Osteoblast (primary cell): ENCODE measurements at regions not wholly inside any gene's neighbourhood (a gene's known extent, or its start where the extent isn't known, plus 50 kb on each side); places are given as distances from the start of the nearest gene placed in this dataset.
"Not testable (repeated sequence)": the region's sequence is repeated elsewhere in the genome, so short reads cannot be mapped to it uniquely, and the experiment has no call there.

ENCODE experiments used
- DNase-seq: peaks from one replicate; pipeline ENCODE4 v3.0.0; 2011; ENCODE audit warnings: low spot score, mixed read lengths; ENCODE audit not compliant: insufficient read length; ENCODE audit errors: missing footprints
- H2AFZ ChIP-seq: 2 replicates; pipeline ENCODE4 v1.6.0; 2011; ENCODE audit warnings: mild to moderate bottlenecking, low read length
- H3K27ac ChIP-seq: 2 replicates; pipeline ENCODE4 v1.5.1; 2011; ENCODE audit warnings: mild to moderate bottlenecking, low read depth, low read length, moderate library complexity
- H3K27me3 ChIP-seq: 2 replicates; pipeline ENCODE4 v1.6.0; 2012; ENCODE audit warnings: mild to moderate bottlenecking, control low read depth, inconsistent platforms, low read length, moderate library complexity; ENCODE audit not compliant: insufficient read depth
- H3K36me3 ChIP-seq: 2 replicates; pipeline ENCODE4 v1.5.1; 2011; ENCODE audit warnings: mild to moderate bottlenecking, low read length, control low read depth, moderate library complexity; ENCODE audit not compliant: insufficient read depth
- H3K4me1 ChIP-seq: 2 replicates; pipeline ENCODE4 v1.5.1; 2011; ENCODE audit warnings: mild to moderate bottlenecking, low read length, control low read depth, moderate library complexity; ENCODE audit not compliant: insufficient read depth
- H3K4me2 ChIP-seq: 2 replicates; pipeline ENCODE4 v1.6.0; 2011; ENCODE audit warnings: mild to moderate bottlenecking, low read length; ENCODE audit not compliant: insufficient read depth
- H3K4me3 ChIP-seq: fragments of 200-600 bp; sonication (generic); 3 replicates; pipeline ENCODE4 v1.5.1; 2012; ENCODE audit warnings: mild to moderate bottlenecking, low read length, inconsistent platforms; ENCODE audit not compliant: insufficient read depth
- H3K79me2 ChIP-seq: 2 replicates; pipeline ENCODE4 v1.6.0; 2012; ENCODE audit warnings: mild to moderate bottlenecking, low read length, control low read depth, inconsistent platforms; ENCODE audit not compliant: insufficient read depth
- H3K9me3 ChIP-seq: 2 replicates; pipeline ENCODE4 v1.5.1; 2011; ENCODE audit warnings: low read depth, low read length, control low read depth
- H4K20me1 ChIP-seq: 2 replicates; pipeline ENCODE4 v1.6.0; 2012; ENCODE audit warnings: mild to moderate bottlenecking, low read length, control low read depth; ENCODE audit not compliant: insufficient read depth
- TF ChIP-seq, protein P1 (sequence below): IDR thresholded peaks from 2 replicates; pipeline ENCODE4 v1.5.1; 2011; ENCODE audit warnings: mild to moderate bottlenecking, low read depth, low read length, moderate library complexity; ENCODE audit errors: extremely low read depth

DNA sequence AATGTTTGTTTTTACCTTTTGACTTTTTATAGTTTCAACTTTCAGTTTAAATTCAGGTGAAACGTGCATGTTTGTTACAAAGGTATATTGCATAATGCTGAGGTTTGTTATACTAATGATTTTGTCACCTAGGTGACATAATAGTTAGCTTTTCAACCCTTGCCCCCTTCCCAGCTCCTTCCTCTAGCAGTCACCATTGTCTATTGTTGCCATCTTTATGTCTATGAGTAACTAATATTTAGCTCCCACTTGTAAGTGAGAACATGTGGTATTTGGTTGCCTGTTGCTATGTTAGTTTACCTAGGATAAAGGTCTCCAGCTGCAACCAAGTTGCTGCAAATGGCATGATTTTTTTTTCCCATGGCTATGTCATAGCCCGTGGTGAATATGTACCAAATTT lies 322.3 kb upstream of the SETBP1 start:
- Histone ChIP-seq H3K36me3 (no peaks in the 10 kb centered on the region), H2AFZ (no peak overlapping the region)

DNA sequence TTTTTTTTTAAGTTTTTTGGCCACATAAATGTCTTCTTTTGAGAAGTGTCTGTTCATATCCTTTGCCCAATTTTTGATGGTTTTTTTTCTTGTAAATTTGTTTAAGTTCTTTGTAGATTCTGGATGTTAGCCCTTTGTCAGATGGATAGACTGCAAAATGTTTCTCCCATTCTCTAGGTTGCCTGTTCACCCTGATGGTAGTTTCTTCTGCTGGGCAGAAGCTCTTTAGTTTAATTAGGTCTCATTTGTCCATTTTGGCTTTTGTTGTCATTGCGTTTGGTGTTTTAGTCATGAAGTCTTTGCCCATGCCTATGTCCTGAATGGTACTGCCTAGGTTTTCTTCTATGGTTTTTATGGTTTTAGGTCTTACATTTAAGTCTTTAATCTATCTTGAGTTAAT lies 320.9 kb upstream of the SETBP1 start:
- H3K4me3 ChIP-seq, H2AFZ ChIP-seq, DNase-seq, H3K27me3 ChIP-seq, H3K4me1 ChIP-seq, H3K9me3 ChIP-seq, H3K36me3 ChIP-seq, H3K27ac ChIP-seq, H4K20me1 ChIP-seq, H3K4me2 ChIP-seq, H3K79me2 ChIP-seq: not testable (repeated sequence)

More for the DNA sequence above, 322.3 kb upstream of the SETBP1 start:
- H3K27ac ChIP-seq = no peak overlapping the region
- no peak overlapping the region for H3K4me3 ChIP-seq
- H3K4me2 ChIP-seq = no peak overlapping the region
- TF ChIP-seq, protein P1, sequence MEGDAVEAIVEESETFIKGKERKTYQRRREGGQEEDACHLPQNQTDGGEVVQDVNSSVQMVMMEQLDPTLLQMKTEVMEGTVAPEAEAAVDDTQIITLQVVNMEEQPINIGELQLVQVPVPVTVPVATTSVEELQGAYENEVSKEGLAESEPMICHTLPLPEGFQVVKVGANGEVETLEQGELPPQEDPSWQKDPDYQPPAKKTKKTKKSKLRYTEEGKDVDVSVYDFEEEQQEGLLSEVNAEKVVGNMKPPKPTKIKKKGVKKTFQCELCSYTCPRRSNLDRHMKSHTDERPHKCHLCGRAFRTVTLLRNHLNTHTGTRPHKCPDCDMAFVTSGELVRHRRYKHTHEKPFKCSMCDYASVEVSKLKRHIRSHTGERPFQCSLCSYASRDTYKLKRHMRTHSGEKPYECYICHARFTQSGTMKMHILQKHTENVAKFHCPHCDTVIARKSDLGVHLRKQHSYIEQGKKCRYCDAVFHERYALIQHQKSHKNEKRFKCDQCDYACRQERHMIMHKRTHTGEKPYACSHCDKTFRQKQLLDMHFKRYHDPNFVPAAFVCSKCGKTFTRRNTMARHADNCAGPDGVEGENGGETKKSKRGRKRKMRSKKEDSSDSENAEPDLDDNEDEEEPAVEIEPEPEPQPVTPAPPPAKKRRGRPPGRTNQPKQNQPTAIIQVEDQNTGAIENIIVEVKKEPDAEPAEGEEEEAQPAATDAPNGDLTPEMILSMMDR = no peak
- H3K27me3 ChIP-seq = no peaks in the 10 kb centered on the region
- H4K20me1 ChIP-seq = no peaks in the 10 kb centered on the region
- no peak for DNase-seq
- no peaks in the 10 kb centered on the region for H3K9me3 ChIP-seq
- H3K79me2 ChIP-seq = no peaks in the 10 kb centered on the region
- H3K4me1 ChIP-seq = no peaks in the 10 kb centered on the region

DNA sequence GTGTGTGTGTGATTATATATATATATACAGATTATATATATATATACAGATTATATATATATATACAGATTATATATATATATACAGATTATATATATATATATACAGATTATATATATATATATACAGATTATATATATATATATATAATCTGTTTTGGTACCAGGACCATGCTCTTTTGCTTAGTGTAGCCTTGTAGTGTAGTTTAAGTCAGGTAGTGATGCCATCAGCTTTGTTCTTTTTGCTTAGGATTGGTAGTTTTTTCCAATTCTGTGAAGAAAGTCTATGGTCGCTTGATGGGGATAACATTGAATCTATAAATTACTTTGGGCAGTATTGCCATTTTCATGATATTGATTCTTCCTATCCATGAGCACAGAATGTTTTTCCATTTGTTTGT lies 318.5 kb upstream of the SETBP1 start:
- not testable (repeated sequence) for H3K4me3 ChIP-seq, DNase-seq

DNA sequence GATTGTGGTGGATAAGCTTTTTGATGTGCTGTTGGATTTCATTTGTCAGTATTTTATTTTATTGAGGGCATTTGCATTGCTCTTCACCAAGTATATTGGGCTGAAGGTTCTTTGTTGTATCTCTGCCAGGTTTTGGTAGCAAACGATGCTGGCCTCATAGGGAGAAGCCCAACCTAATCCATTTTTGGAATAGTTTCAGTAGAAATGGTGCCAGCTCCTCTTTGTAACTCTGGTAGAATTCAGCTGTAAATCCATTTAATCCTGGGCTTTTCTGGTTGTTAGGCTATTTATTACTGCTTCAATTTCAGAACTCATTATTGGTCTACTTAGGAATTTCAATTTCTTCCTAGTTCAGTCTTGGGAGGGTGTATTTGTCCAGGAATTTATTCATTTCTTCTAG lies 309.8 kb upstream of the SETBP1 start:
- Histone ChIP-seq H3K4me3 (no peak overlapping the region), H3K9me3 (no peaks in the 10 kb centered on the region), H3K4me1 (no peaks in the 10 kb centered on the region), H3K27me3 (no peaks in the 10 kb centered on the region), H3K79me2 (no peaks in the 10 kb centered on the region), H2AFZ (no peak overlapping the region), H3K4me2 (no peak overlapping the region), H4K20me1 (no peaks in the 10 kb centered on the region), H3K27ac (no peak overlapping the region), H3K36me3 (no peaks in the 10 kb centered on the region)
- TF ChIP-seq, protein P1 = no peak
- DNase-seq = no peak

More for the DNA sequence above, 318.5 kb upstream of the SETBP1 start:
- not testable (repeated sequence) for H3K79me2 ChIP-seq, H3K27ac ChIP-seq, H4K20me1 ChIP-seq, H3K27me3 ChIP-seq, H3K9me3 ChIP-seq, H3K4me1 ChIP-seq, H3K4me2 ChIP-seq, H3K36me3 ChIP-seq, H2AFZ ChIP-seq

DNA sequence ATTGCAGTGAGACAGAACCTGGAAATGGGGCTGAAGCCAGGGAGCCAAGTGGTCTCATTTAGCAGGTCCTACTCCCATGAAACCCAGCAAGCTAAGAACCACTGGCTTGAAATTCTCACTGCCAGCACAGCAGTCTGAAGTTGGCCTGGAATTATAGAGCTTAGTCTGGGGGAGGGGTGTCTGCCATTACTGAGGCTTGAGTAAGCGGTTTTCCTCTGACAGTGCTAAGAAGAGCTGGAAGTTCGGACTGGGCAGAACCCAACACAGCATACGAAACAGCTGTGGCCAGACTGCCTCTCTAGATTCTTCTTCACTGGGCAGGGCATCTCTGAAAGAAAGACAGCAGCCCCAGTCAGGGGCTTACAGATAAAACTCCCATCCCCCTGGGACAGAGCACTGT lies 305.7 kb upstream of the SETBP1 start:
- no peaks in the 10 kb centered on the region for H3K27me3 ChIP-seq
- H2AFZ ChIP-seq = no peak overlapping the region
- H3K4me3 ChIP-seq = no peak overlapping the region
- H3K4me1 ChIP-seq = no peaks in the 10 kb centered on the region
- DNase-seq = no peak
- H3K9me3 ChIP-seq = no peaks in the 10 kb centered on the region
- H4K20me1 ChIP-seq = no peaks in the 10 kb centered on the region
- H3K36me3 ChIP-seq = no peaks in the 10 kb centered on the region
- H3K27ac ChIP-seq = no peak overlapping the region
- H3K4me2 ChIP-seq = no peak overlapping the region
- TF ChIP-seq, protein P1 = no peak
- no peaks in the 10 kb centered on the region for H3K79me2 ChIP-seq
